Gastroesophageal sphincter (tissue), 3 donors: ENCODE measurements at regions not wholly inside any gene's neighbourhood (a gene's known extent, or its start where the extent isn't known, plus 50 kb on each side); places are given as distances from the start of the nearest gene placed in this dataset.

ENCODE experiments used
- EP300 ChIP-seq: sonication (generic); formaldehyde crosslinking; IDR thresholded peaks from one replicate; pipeline ENCODE4 v1.6.1; 2017; ENCODE audit warnings: antibody characterized with exemption, mild to moderate bottlenecking
- TF ChIP-seq, protein P1 (sequence below), 4 experiments: fragments of 200-600 bp in 2 of 4; fragments of 450-650 bp in 2 of 4; sonication (generic) in 1 of 4; IDR thresholded peaks; one replicate each; pipeline ENCODE4 v1.5.1; 2017 to 2019; ENCODE audit warnings: antibody characterized with exemption in 4 of 4, mild to moderate bottlenecking in 2 of 4, moderate library complexity in 2 of 4

DNA sequence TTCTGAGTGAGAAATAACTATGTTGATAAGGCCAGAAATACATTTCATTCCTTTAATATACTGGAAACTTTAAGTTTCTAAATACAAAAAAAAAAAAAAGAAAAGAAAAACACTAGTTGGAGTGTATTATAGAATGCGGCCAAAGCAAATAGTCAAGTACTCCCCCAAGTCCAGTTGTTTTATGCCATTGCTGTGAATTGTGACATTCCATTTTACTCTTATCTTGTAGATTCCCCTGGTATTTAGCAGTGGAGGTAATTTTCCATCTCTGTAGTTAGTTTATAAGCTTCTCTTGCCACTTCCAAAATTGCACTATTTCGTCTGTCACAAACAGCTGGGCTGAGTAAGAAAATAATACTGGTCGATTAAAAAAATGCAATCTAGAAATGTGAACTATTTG is 426.0 kb downstream of the PCDH18 start:
- TF ChIP-seq, protein P1, sequence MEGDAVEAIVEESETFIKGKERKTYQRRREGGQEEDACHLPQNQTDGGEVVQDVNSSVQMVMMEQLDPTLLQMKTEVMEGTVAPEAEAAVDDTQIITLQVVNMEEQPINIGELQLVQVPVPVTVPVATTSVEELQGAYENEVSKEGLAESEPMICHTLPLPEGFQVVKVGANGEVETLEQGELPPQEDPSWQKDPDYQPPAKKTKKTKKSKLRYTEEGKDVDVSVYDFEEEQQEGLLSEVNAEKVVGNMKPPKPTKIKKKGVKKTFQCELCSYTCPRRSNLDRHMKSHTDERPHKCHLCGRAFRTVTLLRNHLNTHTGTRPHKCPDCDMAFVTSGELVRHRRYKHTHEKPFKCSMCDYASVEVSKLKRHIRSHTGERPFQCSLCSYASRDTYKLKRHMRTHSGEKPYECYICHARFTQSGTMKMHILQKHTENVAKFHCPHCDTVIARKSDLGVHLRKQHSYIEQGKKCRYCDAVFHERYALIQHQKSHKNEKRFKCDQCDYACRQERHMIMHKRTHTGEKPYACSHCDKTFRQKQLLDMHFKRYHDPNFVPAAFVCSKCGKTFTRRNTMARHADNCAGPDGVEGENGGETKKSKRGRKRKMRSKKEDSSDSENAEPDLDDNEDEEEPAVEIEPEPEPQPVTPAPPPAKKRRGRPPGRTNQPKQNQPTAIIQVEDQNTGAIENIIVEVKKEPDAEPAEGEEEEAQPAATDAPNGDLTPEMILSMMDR (IDR thresholded peaks at IDR 0.05) = no peak
- TF ChIP-seq EP300 = no peak
